Memory B cell (primary cell): ENCODE measurements at regions not wholly inside any gene's neighbourhood (a gene's known extent, or its start where the extent isn't known, plus 50 kb on each side); places are given as distances from the start of the nearest gene placed in this dataset.

Experiments
- ATAC-seq: fragments of 150-1000 bp; cut with Tn5 transposase; 2 replicates; pipeline ENCODE4 v1.10.0; 2021; ENCODE audit warnings: low read depth, mild to moderate bottlenecking, moderate library complexity
- DNase-seq, 2 donors: peaks; one replicate each; pipeline ENCODE4 v3.0.0; 2022; ENCODE audit warnings: low spot score in 2 of 2
- H3K27ac Mint-ChIP-seq: one replicate; pipeline ENCODE4 v1.8.0; 2022; ENCODE audit warnings: mild to moderate bottlenecking, moderate library complexity, mixed read lengths
- H3K27me3 Mint-ChIP-seq: one replicate; pipeline ENCODE4 v1.8.0; 2022; ENCODE audit warnings: mixed read lengths
- H3K36me3 Mint-ChIP-seq: one replicate; pipeline ENCODE4 v1.8.0; 2022; ENCODE audit warnings: mild to moderate bottlenecking, mixed read lengths
- H3K4me1 Mint-ChIP-seq: one replicate; pipeline ENCODE4 v1.8.0; 2022; ENCODE audit warnings: mixed read lengths
- H3K4me3 Mint-ChIP-seq: one replicate; pipeline ENCODE4 v1.8.0; 2022; ENCODE audit warnings: mild to moderate bottlenecking, moderate library complexity, mixed read lengths
- H3K9me3 Mint-ChIP-seq: one replicate; pipeline ENCODE4 v1.8.0; 2022; ENCODE audit warnings: mixed read lengths

DNA sequence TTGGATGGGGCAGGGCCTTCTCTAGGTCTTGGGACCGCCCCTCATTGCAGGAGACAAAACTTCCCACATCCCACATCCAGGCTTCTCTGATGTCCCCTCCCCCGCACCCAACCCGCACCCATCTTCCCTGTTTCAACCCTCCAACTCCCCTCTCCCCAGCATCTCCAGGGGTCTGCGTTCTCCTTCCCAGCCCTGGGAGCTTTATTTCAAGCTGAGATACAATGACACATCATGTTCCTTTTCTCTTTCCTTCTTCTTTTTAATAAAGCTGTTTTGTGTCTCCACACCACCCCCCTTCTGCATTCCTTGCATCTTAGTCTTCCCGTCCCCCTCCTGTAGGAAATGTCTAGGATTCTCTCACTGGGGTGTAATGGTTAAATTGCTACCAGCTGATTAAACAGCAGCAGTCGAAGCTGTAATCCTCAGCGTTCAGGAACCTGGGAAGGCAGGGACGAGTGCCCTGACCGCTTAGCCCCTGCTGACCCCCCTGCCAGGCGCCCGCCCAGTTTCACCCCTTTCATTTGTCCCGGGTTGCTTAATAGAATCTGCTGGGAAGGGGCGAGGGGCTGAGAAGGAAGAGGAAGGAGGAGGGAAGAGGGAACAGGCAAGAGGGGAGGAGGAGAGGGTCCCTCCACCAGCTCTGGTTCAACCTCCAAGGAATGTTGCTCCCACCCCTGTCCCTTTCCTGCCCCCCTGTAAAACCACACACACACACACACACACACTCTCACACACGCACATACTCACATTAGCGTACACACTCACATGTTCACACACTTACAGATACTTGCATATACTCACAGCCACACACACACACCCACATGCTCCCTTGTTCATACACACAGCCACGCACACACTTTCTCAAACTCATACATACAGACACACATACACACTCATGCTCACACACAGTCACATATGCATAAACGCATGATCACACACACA, 104.5 kb upstream of the MED13L start:
- Mint-ChIP-seq H3K36me3 (no peaks in the 10 kb centered on the region), H3K4me3 (no peak overlapping the region), H3K9me3 (no peaks in the 10 kb centered on the region), H3K27me3 (peaks cover 3% of the 10 kb centered on the region), H3K27ac (no peak overlapping the region), H3K4me1 (peaks cover 8% of the 10 kb centered on the region)
- DNase-seq (no peak), ATAC-seq (no peak)

- no peak overlapping the region for H3K27ac Mint-ChIP-seq
- H3K36me3 Mint-ChIP-seq, result no peaks in the 10 kb centered on the region
- DNase-seq (no peak), ATAC-seq (no peak)
- H3K27me3 Mint-ChIP-seq, result peaks cover 3% of the 10 kb centered on the region
- no peak overlapping the region for H3K4me3 Mint-ChIP-seq
- H3K9me3 Mint-ChIP-seq, result no peaks in the 10 kb centered on the region
- peaks cover 8% of the 10 kb centered on the region for H3K4me1 Mint-ChIP-seq
Measured at GRCh38 chr12:116382686-116383530, 105.4 kb upstream of the MED13L start.

GRCh38 chr12:116384175-116384574, 106.7 kb upstream of the MED13L start:
- ATAC-seq, result no peak
- H3K4me1 Mint-ChIP-seq, result peaks cover 8% of the 10 kb centered on the region
- no peak overlapping the region for H3K4me3 Mint-ChIP-seq
- no peak for DNase-seq
- H3K36me3 Mint-ChIP-seq, result no peaks in the 10 kb centered on the region
- H3K27me3 Mint-ChIP-seq, result peaks cover 3% of the 10 kb centered on the region
- no peak overlapping the region for H3K27ac Mint-ChIP-seq
- H3K9me3 Mint-ChIP-seq, result no peaks in the 10 kb centered on the region

- Mint-ChIP-seq H3K4me3 (peak overlapping the region; percentile 47), H3K4me1 (peaks cover 6% of the 10 kb centered on the region), H3K27me3 (peaks cover 3% of the 10 kb centered on the region), H3K36me3 (no peaks in the 10 kb centered on the region), H3K9me3 (no peaks in the 10 kb centered on the region), H3K27ac (no peak overlapping the region)
- DNase-seq, result peak in 1 of 2 donors; percentile 15
- peak; percentile 96 for ATAC-seq
Measured at GRCh38 chr12:116384691-116385485, 107.4 kb upstream of the MED13L start.

GRCh38 chr12:116385486-116386217, 108.2 kb upstream of the MED13L start:
- ATAC-seq (no peak), DNase-seq (no peak)
- H3K4me1 Mint-ChIP-seq, result peaks cover 5% of the 10 kb centered on the region
- H3K27me3 Mint-ChIP-seq, result peaks cover 3% of the 10 kb centered on the region
- no peaks in the 10 kb centered on the region for H3K36me3 Mint-ChIP-seq
- no peak overlapping the region for H3K27ac Mint-ChIP-seq
- H3K4me3 Mint-ChIP-seq, result no peak overlapping the region
- no peaks in the 10 kb centered on the region for H3K9me3 Mint-ChIP-seq

DNA sequence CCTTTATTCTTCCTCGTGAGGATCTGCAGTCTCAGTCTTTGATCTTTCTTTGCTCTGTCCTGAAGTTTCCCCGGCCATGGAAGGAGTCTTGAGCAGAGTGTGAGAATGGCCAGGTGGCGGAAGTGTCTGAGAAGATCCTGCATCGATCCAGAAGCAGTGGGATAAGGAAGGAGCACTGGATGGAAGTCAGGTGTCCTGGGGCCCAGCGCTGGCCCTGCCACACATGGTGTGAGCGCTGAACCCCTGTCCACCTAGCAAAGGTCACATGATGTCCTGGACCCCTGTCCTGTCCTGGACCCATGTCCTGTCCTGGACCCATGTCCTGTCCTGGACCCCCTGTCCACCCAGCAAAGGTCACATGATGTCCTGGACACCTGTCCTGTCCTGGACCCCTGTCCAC, 111.8 kb upstream of the MED13L start:
- Mint-ChIP-seq H3K27me3 (no peaks in the 10 kb centered on the region), H3K4me1 (peaks cover 3% of the 10 kb centered on the region), H3K36me3 (no peaks in the 10 kb centered on the region), H3K27ac (no peak overlapping the region), H3K4me3 (no peak overlapping the region), H3K9me3 (no peaks in the 10 kb centered on the region)
- no peak for ATAC-seq
- DNase-seq, result no peak

GRCh38 chr12:116389990-116390389, 112.5 kb upstream of the MED13L start:
- ATAC-seq, result no peak
- Mint-ChIP-seq H3K9me3 (no peaks in the 10 kb centered on the region), H3K4me1 (peaks cover 2% of the 10 kb centered on the region), H3K27me3 (no peaks in the 10 kb centered on the region), H3K27ac (no peak overlapping the region), H3K36me3 (no peaks in the 10 kb centered on the region), H3K4me3 (no peak overlapping the region)
- no peak for DNase-seq

DNA sequence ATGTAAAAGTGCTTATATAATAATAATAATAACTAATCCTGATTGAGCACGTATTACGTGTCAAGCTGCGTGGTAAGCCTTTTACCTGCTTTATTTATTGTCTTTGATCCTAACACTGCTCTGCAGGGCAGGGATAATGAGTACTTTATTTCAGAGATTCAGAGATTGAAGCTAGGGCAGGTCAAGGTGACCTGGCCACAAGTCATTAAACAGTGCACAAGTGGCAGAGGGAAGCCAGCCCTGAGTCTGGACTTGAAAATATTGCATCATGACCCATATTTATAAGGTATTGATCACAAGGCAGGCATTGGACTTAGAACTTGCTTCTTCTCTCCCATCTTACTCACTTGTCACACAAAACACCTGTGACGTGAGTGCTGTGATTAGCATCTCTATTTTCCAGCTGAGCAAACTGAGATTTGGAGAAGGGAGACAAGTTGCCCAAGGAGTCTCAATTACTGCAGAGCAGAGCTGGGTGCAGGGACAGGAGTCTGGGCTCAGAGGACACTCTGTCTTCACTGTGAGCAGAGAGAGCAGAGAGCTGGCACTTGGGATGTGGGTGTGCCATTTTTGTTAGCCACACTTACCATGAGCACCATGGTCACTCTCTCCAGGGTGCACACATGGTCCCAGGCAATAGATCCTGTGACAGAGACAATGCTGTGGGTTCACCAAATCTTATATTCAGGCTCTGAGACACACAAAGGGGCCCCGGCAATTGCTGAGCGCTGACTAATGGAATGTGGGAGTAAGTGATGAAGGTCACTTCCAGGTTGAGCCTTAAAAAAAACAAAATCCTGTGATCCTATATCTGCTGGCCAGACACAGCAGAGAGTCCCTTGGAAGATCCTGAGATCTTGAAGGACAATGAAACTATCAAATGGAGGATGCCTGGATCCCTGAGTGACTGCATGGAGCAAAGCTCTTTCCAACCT, 113.2 kb upstream of the MED13L start:
- Mint-ChIP-seq H3K36me3 (no peaks in the 10 kb centered on the region), H3K27me3 (no peaks in the 10 kb centered on the region), H3K9me3 (no peaks in the 10 kb centered on the region), H3K27ac (no peak overlapping the region), H3K4me1 (peaks cover 2% of the 10 kb centered on the region), H3K4me3 (no peak overlapping the region)
- DNase-seq, result no peak
- no peak for ATAC-seq

DNA sequence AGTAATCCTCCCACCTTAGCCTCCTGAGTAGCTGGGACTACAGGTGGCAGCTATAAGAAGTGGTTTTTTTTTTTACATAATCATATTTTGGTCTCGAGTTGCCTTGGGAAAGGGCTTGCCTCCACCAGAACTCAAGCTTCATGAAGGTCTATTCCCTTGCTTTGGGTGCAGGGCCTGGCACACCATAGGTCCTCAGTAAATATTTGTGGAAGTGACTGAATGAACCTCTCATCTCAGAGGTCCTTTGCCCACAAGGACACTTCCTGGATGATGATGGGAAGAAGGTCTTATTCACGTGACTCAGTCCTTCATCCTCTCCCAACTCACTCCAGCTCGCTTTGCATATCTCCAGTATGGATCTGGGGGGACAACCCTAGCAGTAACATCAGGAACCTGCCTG, 114.0 kb upstream of the MED13L start:
- H3K4me3 Mint-ChIP-seq, result no peak overlapping the region
- ATAC-seq (no peak), DNase-seq (no peak)
- H3K36me3 Mint-ChIP-seq, result no peaks in the 10 kb centered on the region
- no peaks in the 10 kb centered on the region for H3K27me3 Mint-ChIP-seq
- no peak overlapping the region for H3K27ac Mint-ChIP-seq
- no peaks in the 10 kb centered on the region for H3K9me3 Mint-ChIP-seq
- H3K4me1 Mint-ChIP-seq, result peaks cover 2% of the 10 kb centered on the region

- Mint-ChIP-seq H3K36me3 (no peaks in the 10 kb centered on the region), H3K27me3 (no peaks in the 10 kb centered on the region), H3K9me3 (no peaks in the 10 kb centered on the region), H3K4me3 (no peak overlapping the region), H3K27ac (no peak overlapping the region), H3K4me1 (peaks cover 2% of the 10 kb centered on the region)
- ATAC-seq (no peak), DNase-seq (no peak)
Measured at GRCh38 chr12:116392061-116392460, 114.6 kb upstream of the MED13L start.

DNA sequence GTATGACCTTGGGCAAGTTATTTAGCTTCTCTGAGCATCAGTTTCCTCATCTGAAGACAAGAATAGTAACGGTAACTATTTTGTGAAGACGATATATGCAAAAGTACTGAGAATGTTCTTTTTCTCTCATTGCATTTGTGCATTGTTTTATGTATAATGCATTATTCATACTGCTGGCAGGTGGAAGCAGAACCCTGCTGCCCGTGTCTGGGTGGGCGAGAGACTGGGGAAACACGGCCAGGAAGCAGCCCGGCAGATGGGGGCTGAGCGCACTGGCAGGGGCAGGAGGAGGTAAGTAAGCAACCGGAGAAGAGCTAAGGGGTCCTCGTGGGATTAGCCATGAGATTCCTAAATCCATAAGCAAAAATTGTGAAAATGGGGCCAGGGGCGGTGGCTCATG, 115.8 kb upstream of the MED13L start:
- Mint-ChIP-seq H3K27me3 (no peaks in the 10 kb centered on the region), H3K27ac (no peak overlapping the region), H3K4me1 (peaks cover 2% of the 10 kb centered on the region), H3K36me3 (peaks cover 3% of the 10 kb centered on the region), H3K4me3 (no peak overlapping the region), H3K9me3 (peaks cover 7% of the 10 kb centered on the region)
- DNase-seq, result no peak
- no peak for ATAC-seq

DNA sequence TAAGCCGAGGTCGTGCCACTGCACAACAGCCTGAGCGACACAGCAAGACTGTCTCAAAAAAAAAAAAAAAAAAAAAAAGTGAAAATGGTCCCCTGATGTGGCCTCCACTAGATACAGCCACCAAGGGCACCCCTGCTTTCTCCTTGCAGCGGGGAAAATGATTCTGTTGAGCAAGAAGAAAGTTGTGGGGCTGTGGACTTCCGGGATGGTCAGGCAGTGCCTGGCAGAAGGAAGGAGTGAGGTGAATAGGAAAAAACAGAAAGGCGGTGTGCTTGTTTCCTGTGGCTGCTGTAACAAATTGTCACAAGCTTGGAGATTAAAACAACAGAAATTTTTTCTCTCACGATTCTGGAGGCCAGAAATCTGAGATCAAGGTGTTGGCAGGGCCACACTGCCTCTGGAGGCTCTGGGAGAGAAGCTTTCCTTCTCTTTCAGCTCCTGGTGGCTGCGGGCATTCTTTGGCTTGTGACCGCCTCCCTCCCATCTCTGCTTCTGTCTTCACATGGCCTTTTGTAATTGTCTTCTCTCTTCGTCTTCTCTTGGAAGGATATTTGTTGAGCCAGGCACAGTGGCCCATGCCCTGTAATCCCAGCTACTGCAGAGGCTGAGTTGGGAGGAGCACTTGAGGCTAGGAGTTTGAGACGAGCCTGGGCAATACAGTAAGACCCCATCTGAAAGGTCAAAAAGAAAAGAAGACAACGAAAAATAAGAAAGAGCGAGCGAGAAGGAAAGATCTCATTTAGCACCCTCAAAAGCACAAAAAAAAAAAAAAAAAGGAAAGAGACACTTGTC, 116.6 kb upstream of the MED13L start:
- DNase-seq (no peak), ATAC-seq (no peak)
- Mint-ChIP-seq H3K36me3 (peaks cover 8% of the 10 kb centered on the region), H3K27me3 (no peaks in the 10 kb centered on the region), H3K4me1 (peaks cover 2% of the 10 kb centered on the region), H3K9me3 (peaks cover 14% of the 10 kb centered on the region), H3K4me3 (no peak overlapping the region), H3K27ac (no peak overlapping the region)
